Right lobe of liver (tissue), 4 donors: ENCODE measurements at regions not wholly inside any gene's neighbourhood (a gene's known extent, or its start where the extent isn't known, plus 50 kb on each side); places are given as distances from the start of the nearest gene placed in this dataset.

ENCODE experiments used
- CTCF ChIP-seq, 4 donors: fragments of 200-600 bp in 3 of 4; fragments of 450-650 bp in 1 of 4; IDR thresholded peaks; one replicate each; pipeline versions ENCODE4 v1.5.1 to v1.8.0; 2016 to 2022; ENCODE audit warnings: antibody characterized with exemption in 4 of 4, mild to moderate bottlenecking in 2 of 4
- POLR2A ChIP-seq: fragments of 450-650 bp; IDR thresholded peaks from one replicate; pipeline ENCODE4 v1.6.1; 2017; ENCODE audit warnings: antibody characterized with exemption, mild to moderate bottlenecking
- donor health status: DM: no; HTN: no; CAD: no.
- donor health status: DM: no; HTN: no; CAD: no.
- donor health status: DM: no; HTN: yes; CAD: no.

DNA sequence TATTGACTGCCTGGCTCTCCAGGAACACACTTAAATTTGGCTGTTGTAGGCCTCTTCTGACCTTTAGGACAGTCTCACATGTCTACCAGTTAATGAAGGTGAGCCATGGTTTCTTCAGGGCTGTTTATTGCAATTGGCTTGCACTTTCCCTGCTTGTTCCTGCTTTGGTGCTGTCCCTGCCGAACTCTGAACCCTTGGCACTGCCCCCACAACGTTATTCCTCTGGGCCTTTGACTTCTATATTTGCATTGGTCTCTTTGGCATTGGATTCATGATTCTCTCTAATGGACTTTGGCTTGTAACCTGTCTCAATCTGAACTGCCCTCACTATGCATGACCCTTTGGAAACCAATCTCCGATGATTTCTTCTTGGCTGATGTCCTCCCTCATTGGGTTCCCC is 299.4 kb downstream of the UTP18 start:
- no peak for TF ChIP-seq CTCF (IDR thresholded peaks at IDR 0.05)
- TF ChIP-seq POLR2A, result no peak
